HG03378 (cell line): ENCODE measurements at regions not wholly inside any gene's neighbourhood (a gene's known extent, or its start where the extent isn't known, plus 50 kb on each side); places are given as distances from the start of the nearest gene placed in this dataset.
"Not testable (repeated sequence)": the region's sequence is repeated elsewhere in the genome, so short reads cannot be mapped to it uniquely, and the experiment has no call there.

Experiments
- ATAC-seq: cut with Tn5 transposase; IDR thresholded peaks from one replicate; pipeline ENCODE4 v1.9.1; 2021; ENCODE audit warnings: mild to moderate bottlenecking, moderate library complexity; ENCODE audit not compliant: unreplicated experiment

- no peak for ATAC-seq
These were observed 241.7 kb downstream of the SETD4 start for GRCh38 chr21:35818597-35818996.

GRCh38 chr21:35814858-35815619, 245.3 kb downstream of the SETD4 start:
- no peak for ATAC-seq

- ATAC-seq, result no peak
These were observed 247.6 kb downstream of the SETD4 start for GRCh38 chr21:35812679-35813078.

- no peak for ATAC-seq
These were observed 249.0 kb downstream of the SETD4 start for GRCh38 chr21:35811191-35811806.

- no peak for ATAC-seq
These were observed 249.8 kb downstream of the SETD4 start for GRCh38 chr21:35810431-35810970.

GRCh38 chr21:35801391-35801790, 258.9 kb downstream of the SETD4 start:
- no peak for ATAC-seq

GRCh38 chr21:35800796-35801385, 259.4 kb downstream of the SETD4 start:
- not testable (repeated sequence) for ATAC-seq

GRCh38 chr21:35796844-35797243, 263.5 kb downstream of the SETD4 start:
- no peak for ATAC-seq

GRCh38 chr21:35794527-35794926, 265.8 kb downstream of the SETD4 start:
- not testable (repeated sequence) for ATAC-seq

- ATAC-seq, result no peak
These were observed 267.6 kb downstream of the SETD4 start for GRCh38 chr21:35792569-35793305.

- ATAC-seq, result no peak
These were observed 268.6 kb downstream of the SETD4 start for GRCh38 chr21:35791541-35792325.

GRCh38 chr21:35783721-35784120, 276.6 kb downstream of the SETD4 start:
- no peak for ATAC-seq

GRCh38 chr21:35782667-35783066, 277.7 kb downstream of the SETD4 start:
- ATAC-seq, result no peak

GRCh38 chr21:35780983-35781382, 279.3 kb downstream of the SETD4 start:
- no peak for ATAC-seq

GRCh38 chr21:35779690-35780570, 280.4 kb downstream of the SETD4 start:
- no peak for ATAC-seq

GRCh38 chr21:35779167-35779566, 281.2 kb downstream of the SETD4 start:
- no peak for ATAC-seq

- no peak for ATAC-seq
These were observed 283.2 kb downstream of the SETD4 start for GRCh38 chr21:35777081-35777480.

- no peak for ATAC-seq
These were observed 284.4 kb downstream of the SETD4 start for GRCh38 chr21:35775778-35776544.
